ENCODE measurements at regions not wholly inside any gene's neighbourhood (a gene's known extent, or its start where the extent isn't known, plus 50 kb on each side); places are given as distances from the start of the nearest gene placed in this dataset.

GRCh38 chr15:56844892-56845291 is 73.6 kb upstream of the TCF12 start:
- TF ChIP-seq CEBPB (IDR thresholded peaks at IDR 0.05): no peak
- no peak for TF ChIP-seq ZBTB7A (IDR thresholded peaks at IDR 0.05; ENCODE audit: low read depth)
- TF ChIP-seq TEAD4 (IDR thresholded peaks at IDR 0.05): no peak
- TF ChIP-seq YY1 (IDR thresholded peaks at IDR 0.05; ENCODE audit: low read depth): no peak
- no peak for TF ChIP-seq CREB1 (IDR thresholded peaks at IDR 0.05; ENCODE audit: low read depth)
- TF ChIP-seq REST (IDR thresholded peaks at IDR 0.05; ENCODE audit: low read depth): no peak
- no peak for TF ChIP-seq EP300 (IDR thresholded peaks at IDR 0.05; ENCODE audit: borderline replicate concordance)
- no peak for TF ChIP-seq USF1 (IDR thresholded peaks at IDR 0.05)
- TF ChIP-seq RAD21 (IDR thresholded peaks at IDR 0.05; ENCODE audit: low read depth): no peak

GRCh38 chr15:56844471-56844870 is 74.0 kb upstream of the TCF12 start:
- TF ChIP-seq FOXM1 (IDR thresholded peaks at IDR 0.05; ENCODE audit: borderline replicate concordance, low read depth) (no peak), EGR1 (IDR thresholded peaks at IDR 0.05) (no peak), NFIC (IDR thresholded peaks at IDR 0.05) (no peak), USF1 (IDR thresholded peaks at IDR 0.05) (no peak), ZBTB7A (IDR thresholded peaks at IDR 0.05; ENCODE audit: low read depth) (no peak), YY1 (IDR thresholded peaks at IDR 0.05; ENCODE audit: low read depth) (no peak), TAF1 (IDR thresholded peaks at IDR 0.05; ENCODE audit: low read depth) (no peak), MAX (IDR thresholded peaks at IDR 0.05) (no peak), EP300 (IDR thresholded peaks at IDR 0.05; ENCODE audit: borderline replicate concordance) (no peak), REST (IDR thresholded peaks at IDR 0.05; ENCODE audit: low read depth) (no peak), CEBPB (IDR thresholded peaks at IDR 0.05) (no peak), TCF12 (IDR thresholded peaks at IDR 0.05; ENCODE audit: low read depth) (no peak)

- no peak for TF ChIP-seq EGR1 (IDR thresholded peaks at IDR 0.05)
- TF ChIP-seq TAF1 (IDR thresholded peaks at IDR 0.05; ENCODE audit: low read depth): no peak
- TF ChIP-seq USF1 (IDR thresholded peaks at IDR 0.05): no peak
- TF ChIP-seq CREB1 (IDR thresholded peaks at IDR 0.05; ENCODE audit: low read depth): no peak
- TF ChIP-seq FOXM1 (IDR thresholded peaks at IDR 0.05; ENCODE audit: borderline replicate concordance, low read depth): no peak
- no peak for TF ChIP-seq NFIC (IDR thresholded peaks at IDR 0.05)
- no peak for TF ChIP-seq TCF12 (IDR thresholded peaks at IDR 0.05; ENCODE audit: low read depth)
- TF ChIP-seq RAD21 (IDR thresholded peaks at IDR 0.05; ENCODE audit: low read depth): no peak
- no peak for TF ChIP-seq EP300 (IDR thresholded peaks at IDR 0.05; ENCODE audit: borderline replicate concordance)
These were observed 78.8 kb upstream of the TCF12 start for GRCh38 chr15:56839641-56840040.

- TF ChIP-seq ZBTB7A (IDR thresholded peaks at IDR 0.05; ENCODE audit: low read depth) (no peak), RAD21 (IDR thresholded peaks at IDR 0.05; ENCODE audit: low read depth) (no peak), YY1 (IDR thresholded peaks at IDR 0.05; ENCODE audit: low read depth) (no peak), CEBPB (IDR thresholded peaks at IDR 0.05) (no peak), TCF12 (IDR thresholded peaks at IDR 0.05; ENCODE audit: low read depth) (no peak), FOXM1 (IDR thresholded peaks at IDR 0.05; ENCODE audit: borderline replicate concordance, low read depth) (no peak), TEAD4 (IDR thresholded peaks at IDR 0.05) (no peak), TAF1 (IDR thresholded peaks at IDR 0.05; ENCODE audit: low read depth) (no peak), CREB1 (IDR thresholded peaks at IDR 0.05; ENCODE audit: low read depth) (no peak), EGR1 (IDR thresholded peaks at IDR 0.05) (no peak), REST (IDR thresholded peaks at IDR 0.05; ENCODE audit: low read depth) (no peak), USF1 (IDR thresholded peaks at IDR 0.05) (no peak), MAX (IDR thresholded peaks at IDR 0.05) (no peak), NFIC (IDR thresholded peaks at IDR 0.05) (no peak), EP300 (IDR thresholded peaks at IDR 0.05; ENCODE audit: borderline replicate concordance) (no peak)
These were observed 79.3 kb upstream of the TCF12 start for GRCh38 chr15:56839099-56839498.
